Lower leg skin (tissue), 3 donors: ENCODE measurements at regions not wholly inside any gene's neighbourhood (a gene's known extent, or its start where the extent isn't known, plus 50 kb on each side); places are given as distances from the start of the nearest gene placed in this dataset.

Experiments
- CTCF ChIP-seq, 3 donors: fragments of 450-650 bp; IDR thresholded peaks; one replicate each; pipeline ENCODE4 v1.5.1; 2016; ENCODE audit warnings: antibody characterized with exemption in 3 of 3, mild to moderate bottlenecking in 3 of 3, moderate library complexity in 2 of 3
- POLR2A ChIP-seq, 2 donors: fragments of 450-650 bp; IDR thresholded peaks; one replicate each; pipeline ENCODE4 v1.6.1; 2016 to 2017; ENCODE audit warnings: antibody characterized with exemption in 2 of 2, mild to moderate bottlenecking in 1 of 2, moderate library complexity in 1 of 2

GRCh38 chr4:104964410-104965175 is 182.1 kb upstream of the TET2 start:
- TF ChIP-seq CTCF (IDR thresholded peaks at IDR 0.05) = no peak
- TF ChIP-seq POLR2A (IDR thresholded peaks at IDR 0.05) = no peak
